ENCODE measurements at regions not wholly inside any gene's neighbourhood (a gene's known extent, or its start where the extent isn't known, plus 50 kb on each side); places are given as distances from the start of the nearest gene placed in this dataset.

DNA sequence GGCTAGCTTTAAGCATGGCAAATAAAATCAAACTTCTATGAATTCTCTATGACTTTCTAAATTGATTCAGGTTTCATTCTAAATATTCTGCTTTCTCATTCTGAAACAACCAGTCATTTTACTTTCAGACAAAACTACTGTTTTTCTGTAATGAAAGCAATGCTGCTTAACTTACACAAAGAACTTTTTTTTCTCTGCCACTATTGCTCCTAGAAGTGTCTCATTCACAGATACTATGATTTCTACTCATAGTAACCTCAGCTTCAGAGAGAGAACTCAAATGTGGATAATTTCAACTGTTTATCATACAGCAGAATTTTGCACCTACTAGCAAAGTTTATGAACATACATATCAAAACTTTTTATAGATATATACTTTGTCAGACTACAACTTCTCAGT is 724.6 kb downstream of the SLITRK5 start:
- TF ChIP-seq, protein P1, sequence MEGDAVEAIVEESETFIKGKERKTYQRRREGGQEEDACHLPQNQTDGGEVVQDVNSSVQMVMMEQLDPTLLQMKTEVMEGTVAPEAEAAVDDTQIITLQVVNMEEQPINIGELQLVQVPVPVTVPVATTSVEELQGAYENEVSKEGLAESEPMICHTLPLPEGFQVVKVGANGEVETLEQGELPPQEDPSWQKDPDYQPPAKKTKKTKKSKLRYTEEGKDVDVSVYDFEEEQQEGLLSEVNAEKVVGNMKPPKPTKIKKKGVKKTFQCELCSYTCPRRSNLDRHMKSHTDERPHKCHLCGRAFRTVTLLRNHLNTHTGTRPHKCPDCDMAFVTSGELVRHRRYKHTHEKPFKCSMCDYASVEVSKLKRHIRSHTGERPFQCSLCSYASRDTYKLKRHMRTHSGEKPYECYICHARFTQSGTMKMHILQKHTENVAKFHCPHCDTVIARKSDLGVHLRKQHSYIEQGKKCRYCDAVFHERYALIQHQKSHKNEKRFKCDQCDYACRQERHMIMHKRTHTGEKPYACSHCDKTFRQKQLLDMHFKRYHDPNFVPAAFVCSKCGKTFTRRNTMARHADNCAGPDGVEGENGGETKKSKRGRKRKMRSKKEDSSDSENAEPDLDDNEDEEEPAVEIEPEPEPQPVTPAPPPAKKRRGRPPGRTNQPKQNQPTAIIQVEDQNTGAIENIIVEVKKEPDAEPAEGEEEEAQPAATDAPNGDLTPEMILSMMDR (IDR thresholded peaks at IDR 0.05), result no peak
- TF ChIP-seq POLR2A (IDR thresholded peaks at IDR 0.05) (no peak), POLR2AphosphoS5 (IDR thresholded peaks at IDR 0.05; ENCODE audit: insufficient read depth in 1 of 2, low read depth in 1 of 2) (no peak)

Data from vagina (tissue), 2 donors.